Stimulated activated CD8-positive, alpha-beta memory T cell treated with anti-CD3 and anti-CD28 coated beads, Interleukin-7, amount 100 ng/mL, for 24 hours (primary cell): ENCODE measurements at regions not wholly inside any gene's neighbourhood (a gene's known extent, or its start where the extent isn't known, plus 50 kb on each side); places are given as distances from the start of the nearest gene placed in this dataset.
"Not testable (repeated sequence)": the region's sequence is repeated elsewhere in the genome, so short reads cannot be mapped to it uniquely, and the experiment has no call there.

Experiments
- DNase-seq: peaks from one replicate; pipeline ENCODE4 v3.0.0-alpha.2; 2020; ENCODE audit warnings: low read depth

DNA sequence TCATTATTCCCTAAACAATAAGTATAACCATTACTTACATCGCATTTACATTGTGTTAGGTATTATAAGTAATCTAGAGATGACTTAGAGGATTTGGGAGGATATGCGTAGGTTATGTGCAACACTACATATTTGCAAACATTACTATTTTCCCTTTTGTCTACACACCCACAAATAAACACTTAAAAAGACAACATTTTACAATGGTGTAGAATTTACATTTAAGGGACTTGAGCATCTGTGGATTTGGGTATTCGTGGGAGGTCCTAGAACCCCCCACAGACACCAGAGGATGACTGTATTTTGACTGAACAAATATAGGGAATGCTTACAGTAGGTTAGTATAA, 220.2 kb upstream of the MYO3A start:
- DNase-seq, result no peak

DNA sequence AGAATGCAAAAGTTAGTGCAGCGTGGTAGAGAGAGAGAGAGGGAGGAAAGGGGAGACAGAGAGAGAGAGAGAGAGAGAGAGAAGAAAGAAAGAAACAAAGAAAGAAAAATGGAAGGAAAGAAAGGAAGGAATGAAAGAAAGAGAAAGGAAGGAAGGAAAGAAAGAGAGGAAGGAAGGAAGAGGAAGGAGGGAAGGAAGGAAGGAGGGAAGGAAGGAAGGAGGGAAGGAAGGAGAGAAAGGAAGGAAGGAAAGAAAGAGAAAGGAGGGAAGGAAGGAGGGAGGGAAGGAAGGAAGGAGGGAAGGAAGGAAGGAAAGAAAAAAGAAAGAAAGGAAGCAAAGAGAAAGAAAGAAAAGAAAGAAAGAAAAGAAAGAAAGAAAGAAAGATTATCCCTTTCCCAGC, 209.8 kb upstream of the MYO3A start:
- no peak for DNase-seq

DNA sequence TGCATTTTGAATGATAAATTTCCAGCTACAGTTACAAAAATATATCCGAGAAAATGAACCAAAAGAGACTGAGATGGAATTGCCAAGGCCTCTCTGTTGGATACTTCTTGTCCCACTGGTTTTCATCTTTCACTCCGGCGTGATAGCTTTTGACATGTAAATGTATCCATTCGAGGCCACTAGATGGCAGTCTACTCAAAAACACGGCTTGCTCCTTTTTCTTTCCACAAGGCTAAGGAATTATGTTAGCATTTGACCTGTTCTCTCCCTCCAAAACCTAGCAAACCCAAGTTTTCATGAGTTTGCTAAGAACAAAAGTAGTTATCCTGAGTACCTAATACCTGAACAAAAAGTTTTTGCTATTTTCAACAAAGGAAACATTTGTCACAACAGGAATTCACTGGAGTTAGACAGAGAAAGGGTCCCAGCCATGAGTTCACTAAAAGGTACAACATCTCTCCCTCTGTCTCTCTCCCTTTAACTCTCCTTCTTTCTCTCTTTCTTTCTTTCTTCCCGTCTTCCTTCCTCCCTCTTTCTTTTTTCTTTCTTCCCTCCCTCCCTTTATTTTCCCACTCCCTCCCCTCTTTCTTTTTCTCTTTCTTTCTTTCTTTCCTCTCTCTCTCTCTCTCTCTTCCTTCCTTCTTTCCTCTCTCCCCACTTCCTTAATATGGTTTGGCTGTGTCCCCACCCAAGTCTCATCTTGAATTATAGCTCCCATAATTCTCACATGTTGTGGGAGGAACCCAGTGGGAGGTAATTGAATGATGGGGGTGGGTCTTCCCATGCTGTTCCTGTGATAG, 207.9 kb upstream of the MYO3A start:
- no peak for DNase-seq

DNA sequence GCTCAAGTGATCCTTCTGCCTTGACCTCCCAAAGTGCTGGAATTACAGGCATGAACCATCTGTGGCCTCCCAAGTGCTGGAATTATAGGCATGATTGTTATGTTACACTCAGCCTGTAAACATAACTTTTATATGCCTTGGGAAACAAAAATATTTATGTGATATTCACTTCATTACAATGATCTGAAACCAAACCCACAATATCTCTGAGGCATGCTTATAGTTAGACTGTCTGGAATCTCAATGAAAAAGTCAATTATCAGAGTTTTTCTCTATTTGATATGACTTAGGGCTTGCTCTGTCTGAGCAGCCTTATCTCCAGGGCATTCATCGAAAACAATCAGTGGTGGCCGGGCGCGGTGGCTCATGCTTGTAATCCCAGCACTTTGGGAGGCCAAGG, 195.3 kb upstream of the MYO3A start:
- DNase-seq, result no peak

DNA sequence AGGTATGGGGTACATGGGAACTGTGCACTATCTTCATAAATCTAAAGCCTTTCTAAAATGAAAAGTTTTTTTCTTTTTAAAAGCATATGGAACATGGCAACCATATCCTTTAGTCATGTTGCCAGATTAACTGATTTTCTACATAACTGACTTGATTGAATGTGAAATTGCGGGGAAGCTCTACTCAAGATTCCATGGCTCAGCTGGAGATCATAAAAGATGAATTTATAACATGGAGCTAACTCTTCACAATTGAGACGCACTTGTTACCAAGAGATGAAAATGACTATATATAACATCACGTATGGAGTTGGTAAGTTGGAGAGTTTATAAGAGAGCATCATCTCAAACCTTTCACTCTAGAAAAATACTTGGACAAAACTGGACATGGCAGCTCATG, 190.2 kb upstream of the MYO3A start:
- DNase-seq, result no peak

DNA sequence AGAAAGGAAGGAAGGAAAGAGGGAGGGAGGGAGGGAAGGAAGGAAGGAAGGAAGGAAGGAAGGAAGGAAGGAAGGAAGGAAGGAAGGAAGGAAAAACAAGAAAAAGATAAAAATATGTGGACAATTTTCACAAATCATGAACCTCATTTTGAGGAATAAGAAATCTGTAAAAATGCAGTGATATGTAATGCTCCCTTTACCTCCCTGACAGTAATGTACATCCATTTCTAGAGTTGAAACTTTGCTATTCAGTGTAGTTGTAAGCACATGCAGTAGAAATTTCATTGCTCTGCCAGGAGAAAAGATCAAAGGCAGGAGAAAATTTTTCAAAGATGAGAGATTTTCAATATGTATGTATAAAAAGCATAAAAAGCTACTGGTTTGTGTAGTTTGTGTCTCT, 189.5 kb upstream of the MYO3A start:
- DNase-seq, result no peak

DNA sequence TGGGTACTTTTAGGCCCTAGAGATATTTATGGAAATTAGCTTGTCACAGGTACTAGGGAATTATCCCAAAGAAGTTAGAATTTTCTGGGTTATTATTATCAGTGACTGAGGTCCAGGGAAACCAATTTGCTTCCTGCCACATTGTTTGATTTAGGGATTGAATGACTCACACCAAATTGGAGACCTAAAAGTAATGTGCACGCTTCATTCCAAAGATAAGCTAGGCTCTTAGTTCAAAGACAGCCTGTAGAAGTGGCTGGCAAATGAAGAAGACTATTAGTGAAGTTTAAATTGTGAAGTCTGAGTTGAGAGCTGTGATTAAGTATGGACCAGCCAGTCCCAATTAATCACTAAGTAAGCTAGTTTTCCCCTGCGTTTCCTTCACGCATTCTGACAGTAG, 188.1 kb upstream of the MYO3A start:
- DNase-seq, result no peak

DNA sequence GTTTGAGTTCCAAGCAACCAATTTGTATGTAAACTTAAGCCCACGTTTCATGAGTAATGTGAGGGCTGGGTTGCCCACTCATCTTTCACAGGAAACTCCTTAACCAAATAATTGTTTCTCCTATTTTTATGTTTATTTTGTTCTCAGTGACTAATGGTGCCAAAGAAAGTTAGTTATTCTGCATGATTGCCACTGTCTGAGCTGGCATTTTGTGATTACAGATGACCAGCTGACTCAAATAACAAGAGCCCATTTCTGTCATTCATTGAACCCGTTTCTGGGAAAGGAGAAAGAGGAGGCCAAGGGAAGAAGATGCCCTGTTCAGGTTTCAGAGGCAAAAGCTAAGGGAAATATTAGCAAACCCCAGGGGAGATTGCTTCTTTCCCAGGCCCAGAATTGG, 186.9 kb upstream of the MYO3A start:
- DNase-seq, result no peak

DNA sequence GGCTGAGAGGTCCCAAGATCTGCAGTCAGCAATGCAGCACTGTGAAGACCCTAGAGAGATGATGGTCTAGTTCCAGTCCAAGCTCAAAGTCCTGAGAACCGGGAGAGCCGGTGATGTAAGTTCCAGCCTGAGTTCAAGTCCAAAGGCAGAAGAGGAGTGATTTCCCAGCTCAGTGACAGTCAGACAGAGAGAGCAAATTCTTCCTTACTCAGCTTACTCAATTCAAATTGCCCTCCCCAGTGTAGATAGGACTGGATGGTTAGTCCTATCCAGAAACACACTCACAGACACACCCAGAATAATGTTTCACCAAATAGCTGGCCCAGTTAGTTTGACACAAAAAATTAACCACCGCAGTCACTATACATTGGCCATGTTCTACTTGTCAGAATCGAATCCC, 185.5 kb upstream of the MYO3A start:
- DNase-seq, result no peak

DNA sequence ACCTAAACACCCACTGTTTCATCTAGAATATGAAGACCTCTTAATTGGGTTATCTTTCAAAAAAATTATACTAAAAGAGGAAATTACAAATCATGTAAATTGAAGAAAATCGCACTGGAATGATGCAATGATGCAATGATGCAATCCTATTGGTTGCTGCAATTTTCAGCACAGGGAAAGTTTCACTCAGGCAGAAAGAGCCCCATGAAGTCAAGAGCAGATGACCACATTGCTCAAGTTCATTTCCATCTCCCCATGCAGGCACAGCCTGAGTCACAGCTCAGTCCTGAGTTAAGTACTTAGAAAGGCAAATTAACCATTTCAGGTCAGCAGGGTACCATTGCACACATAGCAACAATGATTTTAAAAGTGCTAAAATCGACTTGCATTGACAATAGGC, 180.3 kb upstream of the MYO3A start:
- no peak for DNase-seq

DNA sequence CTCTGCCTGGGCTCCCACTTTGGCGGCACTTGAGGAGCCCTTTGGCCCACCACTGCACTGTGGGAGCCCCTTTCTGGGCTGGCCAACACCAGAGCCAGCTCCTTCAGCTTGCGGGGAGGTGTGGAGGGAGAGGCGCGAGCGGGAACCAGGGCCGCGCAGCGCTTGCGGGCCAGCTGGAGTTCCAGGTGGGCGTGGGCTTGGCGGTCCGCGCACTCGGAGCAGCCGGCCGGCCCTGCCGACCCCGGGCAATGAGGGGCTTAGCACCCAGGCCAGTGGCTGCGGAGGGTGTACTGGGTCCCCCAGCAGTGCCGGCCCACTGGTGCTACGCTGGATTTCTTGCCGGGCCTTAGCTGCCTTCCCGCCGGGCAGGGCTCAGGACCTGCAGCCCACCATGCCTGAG, 178.2 kb upstream of the MYO3A start:
- DNase-seq, result not testable (repeated sequence)

DNA sequence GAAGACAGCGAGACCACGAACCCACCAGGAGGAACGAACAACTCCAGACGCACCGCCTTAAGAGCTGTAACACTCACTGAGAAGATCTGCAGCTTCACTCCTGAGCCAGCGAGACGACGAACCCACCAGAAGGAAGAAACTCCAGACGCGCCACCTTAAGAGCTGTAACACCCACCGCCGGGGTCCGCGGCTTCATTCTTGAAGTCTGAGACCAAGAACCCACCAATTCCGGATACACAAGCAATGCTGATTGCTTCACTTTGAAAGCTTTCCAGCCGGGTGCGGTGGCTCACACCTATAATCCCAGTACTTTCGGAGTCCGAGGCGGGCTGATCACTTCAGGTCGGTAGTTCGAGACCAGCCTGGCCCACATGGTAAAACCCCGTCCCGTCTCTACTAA, 177.2 kb upstream of the MYO3A start:
- DNase-seq, result no peak

DNA sequence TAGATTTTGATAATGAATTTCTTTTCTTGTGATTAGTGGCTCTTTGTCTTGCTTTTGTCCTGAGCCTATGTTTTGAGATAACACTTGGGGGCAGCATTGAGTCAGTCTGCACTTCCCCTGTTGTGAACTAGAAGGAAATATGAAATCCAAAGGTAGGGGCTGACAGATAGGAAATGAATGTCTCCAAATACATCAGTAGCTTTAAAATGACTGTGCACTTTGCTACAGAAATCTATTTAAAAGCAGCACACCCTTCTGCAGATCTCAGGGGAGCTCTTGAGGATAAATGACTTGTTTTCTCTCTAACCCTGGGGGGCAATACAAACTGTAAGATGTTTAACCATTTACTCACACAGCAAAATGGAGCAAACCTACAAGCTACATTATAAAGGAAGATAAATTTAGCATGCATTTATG, 176.0 kb upstream of the MYO3A start:
- DNase-seq, result no peak

DNA sequence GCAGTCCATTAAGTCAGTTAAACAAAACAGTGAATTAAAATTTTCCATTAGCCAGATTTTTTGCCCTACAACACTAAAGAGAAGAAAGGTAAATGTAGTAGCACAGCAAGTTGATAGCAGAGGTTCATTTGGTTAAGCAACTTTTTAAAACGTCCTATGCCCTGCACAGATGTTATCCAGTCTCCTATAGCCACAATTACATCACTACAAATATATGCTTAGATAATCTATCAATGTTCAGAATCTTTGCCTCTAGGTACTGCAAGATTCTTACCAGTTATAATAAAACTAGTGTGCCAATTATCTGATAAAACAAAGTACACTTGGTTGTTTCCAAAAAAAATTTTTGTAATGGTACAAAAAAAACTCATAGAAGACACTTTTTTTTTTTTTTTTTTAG, 175.5 kb upstream of the MYO3A start:
- no peak for DNase-seq

DNA sequence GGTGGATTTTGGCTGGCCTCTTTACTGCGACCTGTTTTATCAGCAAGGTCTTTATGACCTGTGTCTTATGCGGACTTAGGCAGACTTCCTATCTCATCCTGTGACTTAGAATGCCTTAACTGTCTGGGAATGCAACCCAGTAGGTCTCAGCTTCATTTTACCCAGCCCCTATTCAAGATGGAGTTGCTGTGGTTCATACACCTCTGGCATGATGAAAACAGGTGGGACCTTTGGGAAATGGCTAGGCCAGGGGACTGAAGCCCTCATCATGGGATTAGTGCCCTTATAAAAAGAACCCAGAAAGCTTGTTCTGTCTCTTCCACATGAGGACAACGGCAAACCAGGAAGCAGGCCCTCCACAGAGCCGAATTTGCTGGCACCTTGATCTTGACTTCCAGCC, 172.1 kb upstream of the MYO3A start:
- no peak for DNase-seq

DNA sequence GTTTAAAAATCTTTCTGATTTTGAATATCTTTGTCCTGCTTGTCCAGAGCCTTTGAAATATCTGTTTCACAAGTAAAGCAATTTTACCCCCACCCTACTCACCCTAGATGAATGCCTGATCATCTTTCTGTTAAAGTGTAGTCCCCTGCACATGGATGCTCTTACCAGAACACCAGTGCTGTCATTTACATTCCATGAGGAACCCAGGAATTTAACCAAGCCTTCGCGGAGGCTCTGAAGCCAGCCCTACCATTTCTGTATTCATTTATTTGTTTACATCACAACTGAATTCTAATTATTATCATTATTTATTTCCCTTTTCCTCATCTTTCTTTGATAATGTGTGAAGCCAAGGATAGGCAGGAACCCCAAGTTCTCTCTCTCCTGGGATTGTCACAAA, 167.8 kb upstream of the MYO3A start:
- no peak for DNase-seq

DNA sequence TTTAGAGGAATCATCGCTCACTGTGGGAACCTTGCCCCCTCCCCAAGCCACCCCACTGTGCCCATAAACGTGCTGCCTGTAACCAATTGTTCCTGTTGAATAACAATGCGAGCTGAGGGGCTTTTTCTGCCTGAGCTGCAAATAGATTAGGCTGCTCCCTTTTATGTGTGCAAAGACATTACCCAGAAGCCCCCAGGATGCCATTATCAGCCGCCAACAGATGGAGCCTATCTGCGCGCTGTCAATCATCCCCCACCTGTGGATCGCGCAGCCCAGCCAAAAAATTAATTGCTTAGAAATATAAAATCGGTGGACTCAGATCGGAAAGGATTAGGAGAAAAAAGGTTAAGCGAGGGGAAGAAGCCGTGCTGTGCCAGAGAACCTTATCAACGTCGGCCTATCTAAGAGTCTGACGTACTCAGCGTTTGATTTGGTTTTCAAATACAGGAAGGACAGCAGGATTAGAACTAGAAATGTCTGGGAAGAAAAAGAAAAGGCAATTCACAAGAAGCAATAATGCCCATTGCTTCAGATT, 167.3 kb upstream of the MYO3A start:
- DNase-seq, result no peak

DNA sequence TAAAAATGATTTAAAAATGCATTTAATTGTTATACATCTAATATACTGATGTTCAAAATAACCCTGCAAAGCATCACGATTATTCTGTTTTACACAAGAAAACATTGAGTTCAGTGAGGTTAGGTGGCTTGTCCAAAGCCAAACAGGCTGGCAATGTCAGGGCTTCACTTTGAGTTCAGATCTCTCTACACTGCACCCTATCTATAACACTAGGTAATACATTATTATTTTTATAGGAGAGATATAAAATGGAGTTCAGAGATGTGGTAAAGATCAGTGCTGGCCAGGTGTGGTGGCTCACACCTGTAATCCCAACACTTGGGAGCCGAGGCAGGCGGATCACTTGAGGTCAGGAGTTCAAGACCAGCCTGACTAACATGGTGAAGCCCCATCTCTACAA, 165.9 kb upstream of the MYO3A start:
- no peak for DNase-seq

DNA sequence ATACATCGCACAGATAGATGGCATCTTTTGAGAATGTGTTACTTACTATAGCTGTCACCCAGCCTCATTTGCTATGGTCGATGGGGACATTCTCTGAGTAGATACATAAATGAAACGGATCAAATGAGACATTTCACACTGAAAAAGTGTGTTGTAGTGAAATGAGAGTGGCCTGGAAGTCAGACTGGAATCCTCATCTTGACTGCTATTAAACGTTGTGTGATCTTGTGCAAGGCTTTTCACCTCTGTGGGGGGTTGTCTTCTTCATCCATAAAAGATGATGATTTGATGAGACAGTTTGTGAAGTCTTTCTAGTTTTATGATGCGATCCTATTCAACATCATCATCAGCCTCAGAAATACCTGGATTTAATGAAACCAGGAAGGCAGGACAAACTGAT, 155.4 kb upstream of the MYO3A start:
- DNase-seq, result no peak

DNA sequence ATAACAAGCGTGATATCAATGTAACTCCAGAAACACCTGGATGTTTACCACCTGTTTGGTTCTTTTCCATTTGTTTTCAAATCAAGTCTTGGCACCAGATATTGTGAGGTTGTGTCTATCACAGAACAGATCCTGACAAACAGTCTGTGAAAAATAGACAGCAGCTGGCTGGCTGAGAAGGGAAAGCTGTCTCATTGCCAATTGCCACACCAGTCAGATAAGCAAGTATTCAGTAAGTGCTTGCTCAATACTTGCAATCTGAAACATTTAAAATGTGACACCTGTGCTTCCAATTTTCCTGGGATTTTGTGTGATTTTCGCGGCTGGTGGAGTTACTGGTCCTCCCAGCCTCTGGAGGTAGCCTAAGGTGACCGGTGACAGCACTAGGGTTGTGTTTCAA, 147.9 kb upstream of the MYO3A start:
- DNase-seq, result no peak

DNA sequence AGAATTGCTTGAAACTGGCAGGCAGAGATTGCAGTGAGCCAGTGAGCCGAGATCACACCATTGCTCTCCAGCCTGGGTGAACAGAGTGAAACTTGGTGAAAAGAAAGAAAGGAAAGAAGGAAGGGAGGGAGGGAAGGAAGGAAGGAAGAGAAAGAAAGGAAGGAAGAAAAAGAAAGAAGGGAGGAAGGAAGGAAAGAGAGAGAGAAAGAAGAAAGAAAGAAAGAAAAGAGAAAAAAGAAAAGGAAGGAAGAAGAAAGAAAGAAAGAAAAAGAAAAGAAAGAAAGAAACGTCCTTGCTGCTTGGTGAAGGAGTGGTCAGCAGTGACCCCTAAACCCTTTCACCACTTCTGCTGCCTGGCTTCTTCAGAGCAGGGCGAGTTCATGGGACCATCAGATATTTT, 147.1 kb upstream of the MYO3A start:
- DNase-seq, result no peak

DNA sequence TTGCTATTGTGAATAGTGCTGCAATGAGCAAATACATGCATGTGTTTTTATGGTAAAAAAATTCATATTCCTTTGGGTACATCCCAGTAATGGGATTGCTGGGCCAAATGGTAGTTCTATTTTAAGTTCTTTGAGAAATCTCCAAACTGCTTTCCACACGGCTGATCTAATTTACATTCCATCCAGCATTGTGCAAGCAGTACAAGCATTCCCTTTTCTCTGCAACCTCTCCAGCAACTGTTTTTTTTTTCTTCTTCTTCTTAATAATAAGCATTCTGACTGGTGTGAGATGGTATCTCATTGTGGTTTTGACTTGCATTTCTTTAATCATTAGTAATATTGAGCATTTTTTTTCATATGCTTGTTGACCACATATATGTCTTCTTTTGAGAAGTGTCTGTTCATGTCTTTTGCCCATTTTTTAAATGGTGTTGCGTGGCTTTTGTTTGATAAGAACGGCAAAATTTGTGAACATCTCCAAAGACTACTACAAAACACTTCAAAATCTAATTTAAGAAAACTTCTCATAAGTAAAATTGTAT, 136.1 kb upstream of the MYO3A start:
- no peak for DNase-seq

DNA sequence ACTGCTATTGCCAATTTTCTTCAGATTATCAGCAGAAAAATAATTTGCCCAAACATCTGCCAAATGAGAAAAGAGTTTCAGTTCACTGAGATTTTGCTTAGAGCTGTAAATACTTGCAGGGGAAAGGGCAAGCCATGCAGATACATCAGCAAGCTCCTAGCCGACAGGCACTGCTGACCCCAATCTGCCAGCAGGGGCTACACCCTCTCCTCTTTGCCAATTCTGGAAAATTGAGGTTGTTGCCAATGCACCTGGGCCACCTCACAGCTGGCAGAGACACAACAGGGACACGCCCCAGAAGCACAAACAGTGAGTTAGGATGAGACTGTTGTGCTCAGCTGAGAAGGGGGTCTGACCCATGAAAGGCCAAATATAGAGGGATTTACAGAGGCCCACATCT, 129.5 kb upstream of the MYO3A start:
- no peak for DNase-seq

DNA sequence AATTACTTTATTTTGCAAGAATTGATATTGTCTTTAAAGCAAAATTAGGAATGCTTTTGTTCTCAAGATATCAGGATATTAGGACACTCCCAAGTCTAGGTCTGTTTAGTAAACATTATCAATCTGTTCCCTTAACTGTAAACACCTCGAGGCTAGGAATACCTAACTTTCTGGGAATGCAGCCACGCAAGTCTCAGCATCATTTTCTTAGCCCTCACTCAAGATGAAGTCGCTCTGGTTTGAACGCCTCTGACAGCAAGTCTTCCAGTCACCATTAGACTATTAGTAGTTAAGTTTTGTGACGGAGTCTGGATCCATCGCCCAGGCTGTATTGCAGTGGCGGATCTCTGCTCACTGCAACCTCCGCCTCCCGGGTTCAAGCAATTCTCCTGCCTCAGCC, 128.0 kb upstream of the MYO3A start:
- DNase-seq, result no peak
